HCT116 (cell line): ENCODE measurements at regions not wholly inside any gene's neighbourhood (a gene's known extent, or its start where the extent isn't known, plus 50 kb on each side); places are given as distances from the start of the nearest gene placed in this dataset.

Source experiments
- ATAC-seq: fragments of 200-7000 bp; cut with Tn5 transposase; 2 replicates; pipeline ENCODE4 v1.9.1; 2020; ENCODE audit warnings: mild to moderate bottlenecking, moderate library complexity
- BruUV-seq: library from RNA; stranded (reverse); fragments of 400-500 nt; replicated peaks from 2 replicates; lab custom pipeline; 2021; lab: Mats Ljungman, UMichigan
- CTCF ChIA-PET: fragments of 300-600 bp; sonication (Branson Sonifier 250); formaldehyde crosslinking; loops from one replicate; lab custom pipeline; 2021; ENCODE audit warnings: antibody characterized with exemption; lab: Charles Lee
- POLR2A ChIA-PET: fragments of 300-600, 350-600 bp; sonication (Branson Sonifier 250); formaldehyde crosslinking; loops from one replicate; lab custom pipeline; 2021; ENCODE audit warnings: antibody characterized with exemption; lab: Charles Lee
- RAD21 ChIA-PET, 2 experiments: fragments of 300-600 bp; sonication (Branson Sonifier 250); formaldehyde crosslinking; loops; one replicate each; lab custom pipeline; 2023; ENCODE audit warnings: low total read pairs in 2 of 2; ENCODE audit not compliant: uncharacterized antibody in 2 of 2, unreplicated experiment in 2 of 2, low non-redundant PET in 1 of 2; lab: Charles Lee
- DNase-seq: peaks from one replicate; pipeline ENCODE4 v3.0.0-alpha.2; 2010; ENCODE audit warnings: low read depth, low spot score
- H2AFZ ChIP-seq: fragments of 200-600 bp; shearing (Covaris generic), sonication (generic); 2 replicates; pipeline ENCODE4 v1.6.1; 2017; ENCODE audit warnings: low read depth, mixed run types, mixed read lengths, antibody characterized with exemption, low read length; ENCODE audit not compliant: poor library complexity, severe bottlenecking
- H3K27ac ChIP-seq: 2 replicates; pipeline ENCODE4 v1.5.1; 2012; ENCODE audit warnings: low read depth, low read length
- H3K27me3 ChIP-seq: fragments of 200-600 bp; sonication (generic); 2 replicates; pipeline ENCODE4 v1.6.1; 2016; ENCODE audit warnings: mixed run types, low read length, mixed read lengths; ENCODE audit not compliant: insufficient read depth
- H3K36me3 ChIP-seq, 2 experiments: fragments of 200-500 bp in 1 of 2; fragments of 200-600 bp in 1 of 2; sonication (Bioruptor generic) in 1 of 2; sonication (generic) in 1 of 2; 2 replicates each; pipeline versions ENCODE4 v1.5.1 to v1.6.1; 2014 to 2016; ENCODE audit warnings: low read length in 2 of 2, inconsistent platforms in 1 of 2, mixed read lengths in 1 of 2, mixed run types in 1 of 2; ENCODE audit not compliant: insufficient read depth in 2 of 2, control insufficient read depth in 1 of 2
- H3K4me1 ChIP-seq, 2 experiments: fragments of 200-600 bp in 1 of 2; sonication (generic) in 1 of 2; 2 replicates each; pipeline versions ENCODE4 v1.5.1 to v1.6.1; 2012 to 2017; ENCODE audit warnings: low read length in 2 of 2, inconsistent platforms in 1 of 2, mild to moderate bottlenecking in 1 of 2, mixed read lengths in 1 of 2, mixed run types in 1 of 2, moderate library complexity in 1 of 2; ENCODE audit not compliant: insufficient read depth in 2 of 2, control insufficient read depth in 1 of 2
- H3K4me2 ChIP-seq: fragments of 200-600 bp; sonication (generic); 2 replicates; pipeline ENCODE4 v1.6.1; 2017; ENCODE audit warnings: mixed run types, low read length, mixed read lengths
- H3K4me3 ChIP-seq, 2 experiments: fragments of 200-600 bp in 1 of 2; sonication (generic) in 1 of 2; replicated peaks in 1 of 2; 2 replicates each; pipeline ENCODE4 v1.5.1; 2011 to 2016; ENCODE audit warnings: low read length in 2 of 2, control low read depth in 1 of 2, low read depth in 1 of 2, mild to moderate bottlenecking in 1 of 2, mixed read lengths in 1 of 2, mixed run types in 1 of 2
- H3K79me2 ChIP-seq: fragments of 200-600 bp; sonication (generic); 2 replicates; pipeline ENCODE4 v1.6.1; 2017; ENCODE audit warnings: mild to moderate bottlenecking, mixed run types, low read length, moderate library complexity, mixed read lengths; ENCODE audit not compliant: insufficient read depth
- H3K9ac ChIP-seq: fragments of 200-600 bp; sonication (generic); 2 replicates; pipeline ENCODE4 v1.6.1; 2016; ENCODE audit warnings: low read length, mixed read lengths
- H3K9me2 ChIP-seq: fragments of 200-600 bp; sonication (generic), shearing (Covaris generic); 2 replicates; pipeline ENCODE4 v1.6.1; 2017; ENCODE audit warnings: mixed run types, mild to moderate bottlenecking, moderate library complexity; ENCODE audit not compliant: insufficient read depth
- H3K9me3 ChIP-seq, 2 experiments: fragments of 200-500 bp in 1 of 2; fragments of 200-600 bp in 1 of 2; sonication (Bioruptor generic) in 1 of 2; sonication (generic) in 1 of 2; 2 replicates each; pipeline ENCODE4 v1.6.1; 2014 to 2017; ENCODE audit warnings: low read length in 2 of 2, mixed read lengths in 2 of 2, inconsistent platforms in 1 of 2, low read depth in 1 of 2, mild to moderate bottlenecking in 1 of 2, mixed run types in 1 of 2, moderate library complexity in 1 of 2; ENCODE audit not compliant: control insufficient read depth in 1 of 2, insufficient read depth in 1 of 2
- H4K20me1 ChIP-seq: fragments of 200-600 bp; sonication (generic), shearing (Covaris generic); 2 replicates; pipeline ENCODE4 v1.6.1; 2017; ENCODE audit warnings: mixed run types, mild to moderate bottlenecking, moderate library complexity; ENCODE audit not compliant: insufficient read depth
- CBX3 ChIP-seq: IDR thresholded peaks from 2 replicates; pipeline ENCODE4 v1.6.1; 2012; ENCODE audit warnings: low read depth
- CEBPB ChIP-seq: IDR thresholded peaks from 2 replicates; pipeline ENCODE4 v1.6.1; 2012; ENCODE audit warnings: low read depth
- EZH2phosphoT487 ChIP-seq: fragments of 200-600 bp; IDR thresholded peaks from 2 replicates; pipeline ENCODE4 v1.6.1; 2018; ENCODE audit warnings: antibody characterized with exemption, borderline replicate concordance
- POLR2A ChIP-seq: IDR thresholded peaks from 2 replicates; pipeline ENCODE4 v1.7.0; 2011; ENCODE audit warnings: borderline replicate concordance; ENCODE audit not compliant: insufficient read depth, insufficient read length; ENCODE audit errors: extremely low read depth
- POLR2AphosphoS5 ChIP-seq: IDR thresholded peaks from 2 replicates; pipeline ENCODE4 v1.6.1; 2011; ENCODE audit warnings: mild to moderate bottlenecking, low read depth, low read length, moderate library complexity
- SIN3A ChIP-seq: IDR thresholded peaks from 2 replicates; pipeline ENCODE4 v1.6.1; 2012; ENCODE audit warnings: low read depth
- SP1 ChIP-seq: IDR thresholded peaks from 2 replicates; pipeline ENCODE4 v1.6.1; 2012; ENCODE audit warnings: low read depth
- TCF7L2 ChIP-seq: IDR thresholded peaks from 2 replicates; pipeline ENCODE4 v1.7.0; 2011; ENCODE audit warnings: borderline replicate concordance, inconsistent platforms; ENCODE audit not compliant: insufficient read depth, insufficient read length; ENCODE audit errors: extremely low read depth
- intact Hi-C: fragments of 100-400 bp; cut with micrococcal nuclease; formaldehyde crosslinking; loops from 2 replicates; pipeline ENCODE4 v1.10.0; 2022
- TF ChIP-seq, protein P1 (sequence below): IDR thresholded peaks from 2 replicates; pipeline ENCODE4 v1.6.1; 2011; ENCODE audit warnings: mild to moderate bottlenecking, low read length, moderate library complexity; ENCODE audit not compliant: insufficient replicate concordance; ENCODE audit errors: extremely low read depth
- TF ChIP-seq, protein P2 (sequence below), 3 experiments: fragments of 200-600 bp in 1 of 3; sonication (generic) in 1 of 3; IDR thresholded peaks in 2 of 3; conservative IDR thresholded peaks in 1 of 3; 2 replicates each; pipeline ENCODE4 v1.5.1; 2012 to 2017; ENCODE audit warnings: low read depth in 2 of 3, low read length in 2 of 3, antibody characterized with exemption in 1 of 3, borderline replicate concordance in 1 of 3, control low read depth in 1 of 3, mild to moderate bottlenecking in 1 of 3, mixed read lengths in 1 of 3, mixed run types in 1 of 3, moderate library complexity in 1 of 3; ENCODE audit not compliant: insufficient read depth in 1 of 3
- TF ChIP-seq, protein P3 (sequence below): IDR thresholded peaks from 2 replicates; pipeline ENCODE4 v1.6.1; 2012; ENCODE audit warnings: low read depth

DNA sequence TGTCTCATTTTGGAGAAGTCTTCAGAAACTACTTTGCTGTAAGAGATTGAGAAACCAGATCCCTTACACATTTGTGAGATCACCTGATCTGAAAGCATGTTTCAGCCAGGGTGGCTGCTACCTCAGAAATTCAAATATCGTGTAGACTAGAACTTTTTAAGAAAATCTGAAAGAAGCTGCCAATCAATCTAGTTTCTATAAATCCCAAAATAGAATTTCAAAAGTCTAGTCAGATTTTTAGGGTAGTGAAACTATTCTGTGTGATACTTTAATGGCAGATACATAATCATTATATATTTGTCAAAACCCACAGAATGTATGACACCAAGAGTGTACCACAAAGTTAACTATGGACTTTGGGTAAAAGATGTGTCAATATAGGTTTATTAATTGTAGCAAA is 79.9 kb upstream of the PLPPR5 start:
- ChIA-PET CTCF (no interaction called here), RAD21 (no interaction called here), POLR2A (no interaction called here)
- no peak for ATAC-seq
- no peak overlapping the region for H3K4me3 ChIP-seq
- BruUV-seq: no TSS peak
- H2AFZ ChIP-seq: no peak overlapping the region
- H3K27ac ChIP-seq: no peak overlapping the region
- no peaks in the 10 kb centered on the region for H4K20me1 ChIP-seq
- no peak for DNase-seq
- H3K36me3 ChIP-seq: no peaks in the 10 kb centered on the region
- TF ChIP-seq SIN3A (no peak), TCF7L2 (no peak), SP1 (no peak), POLR2A (no peak), POLR2AphosphoS5 (no peak), EZH2phosphoT487 (no peak), CEBPB (no peak), CBX3 (no peak)
- TF ChIP-seq, protein P1, sequence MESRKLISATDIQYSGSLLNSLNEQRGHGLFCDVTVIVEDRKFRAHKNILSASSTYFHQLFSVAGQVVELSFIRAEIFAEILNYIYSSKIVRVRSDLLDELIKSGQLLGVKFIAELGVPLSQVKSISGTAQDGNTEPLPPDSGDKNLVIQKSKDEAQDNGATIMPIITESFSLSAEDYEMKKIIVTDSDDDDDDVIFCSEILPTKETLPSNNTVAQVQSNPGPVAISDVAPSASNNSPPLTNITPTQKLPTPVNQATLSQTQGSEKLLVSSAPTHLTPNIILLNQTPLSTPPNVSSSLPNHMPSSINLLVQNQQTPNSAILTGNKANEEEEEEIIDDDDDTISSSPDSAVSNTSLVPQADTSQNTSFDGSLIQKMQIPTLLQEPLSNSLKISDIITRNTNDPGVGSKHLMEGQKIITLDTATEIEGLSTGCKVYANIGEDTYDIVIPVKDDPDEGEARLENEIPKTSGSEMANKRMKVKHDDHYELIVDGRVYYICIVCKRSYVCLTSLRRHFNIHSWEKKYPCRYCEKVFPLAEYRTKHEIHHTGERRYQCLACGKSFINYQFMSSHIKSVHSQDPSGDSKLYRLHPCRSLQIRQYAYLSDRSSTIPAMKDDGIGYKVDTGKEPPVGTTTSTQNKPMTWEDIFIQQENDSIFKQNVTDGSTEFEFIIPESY: no peak
- TF ChIP-seq, protein P2, sequence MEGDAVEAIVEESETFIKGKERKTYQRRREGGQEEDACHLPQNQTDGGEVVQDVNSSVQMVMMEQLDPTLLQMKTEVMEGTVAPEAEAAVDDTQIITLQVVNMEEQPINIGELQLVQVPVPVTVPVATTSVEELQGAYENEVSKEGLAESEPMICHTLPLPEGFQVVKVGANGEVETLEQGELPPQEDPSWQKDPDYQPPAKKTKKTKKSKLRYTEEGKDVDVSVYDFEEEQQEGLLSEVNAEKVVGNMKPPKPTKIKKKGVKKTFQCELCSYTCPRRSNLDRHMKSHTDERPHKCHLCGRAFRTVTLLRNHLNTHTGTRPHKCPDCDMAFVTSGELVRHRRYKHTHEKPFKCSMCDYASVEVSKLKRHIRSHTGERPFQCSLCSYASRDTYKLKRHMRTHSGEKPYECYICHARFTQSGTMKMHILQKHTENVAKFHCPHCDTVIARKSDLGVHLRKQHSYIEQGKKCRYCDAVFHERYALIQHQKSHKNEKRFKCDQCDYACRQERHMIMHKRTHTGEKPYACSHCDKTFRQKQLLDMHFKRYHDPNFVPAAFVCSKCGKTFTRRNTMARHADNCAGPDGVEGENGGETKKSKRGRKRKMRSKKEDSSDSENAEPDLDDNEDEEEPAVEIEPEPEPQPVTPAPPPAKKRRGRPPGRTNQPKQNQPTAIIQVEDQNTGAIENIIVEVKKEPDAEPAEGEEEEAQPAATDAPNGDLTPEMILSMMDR (IDR thresholded peaks at IDR 0.05 in 2 of 3, conservative IDR thresholded peaks at IDR 0.05 in 1 of 3; ENCODE audit: borderline replicate concordance in 1 of 3, insufficient read depth in 1 of 3, low read depth in 2 of 3, low read length in 2 of 3): no peak
- TF ChIP-seq, protein P3, sequence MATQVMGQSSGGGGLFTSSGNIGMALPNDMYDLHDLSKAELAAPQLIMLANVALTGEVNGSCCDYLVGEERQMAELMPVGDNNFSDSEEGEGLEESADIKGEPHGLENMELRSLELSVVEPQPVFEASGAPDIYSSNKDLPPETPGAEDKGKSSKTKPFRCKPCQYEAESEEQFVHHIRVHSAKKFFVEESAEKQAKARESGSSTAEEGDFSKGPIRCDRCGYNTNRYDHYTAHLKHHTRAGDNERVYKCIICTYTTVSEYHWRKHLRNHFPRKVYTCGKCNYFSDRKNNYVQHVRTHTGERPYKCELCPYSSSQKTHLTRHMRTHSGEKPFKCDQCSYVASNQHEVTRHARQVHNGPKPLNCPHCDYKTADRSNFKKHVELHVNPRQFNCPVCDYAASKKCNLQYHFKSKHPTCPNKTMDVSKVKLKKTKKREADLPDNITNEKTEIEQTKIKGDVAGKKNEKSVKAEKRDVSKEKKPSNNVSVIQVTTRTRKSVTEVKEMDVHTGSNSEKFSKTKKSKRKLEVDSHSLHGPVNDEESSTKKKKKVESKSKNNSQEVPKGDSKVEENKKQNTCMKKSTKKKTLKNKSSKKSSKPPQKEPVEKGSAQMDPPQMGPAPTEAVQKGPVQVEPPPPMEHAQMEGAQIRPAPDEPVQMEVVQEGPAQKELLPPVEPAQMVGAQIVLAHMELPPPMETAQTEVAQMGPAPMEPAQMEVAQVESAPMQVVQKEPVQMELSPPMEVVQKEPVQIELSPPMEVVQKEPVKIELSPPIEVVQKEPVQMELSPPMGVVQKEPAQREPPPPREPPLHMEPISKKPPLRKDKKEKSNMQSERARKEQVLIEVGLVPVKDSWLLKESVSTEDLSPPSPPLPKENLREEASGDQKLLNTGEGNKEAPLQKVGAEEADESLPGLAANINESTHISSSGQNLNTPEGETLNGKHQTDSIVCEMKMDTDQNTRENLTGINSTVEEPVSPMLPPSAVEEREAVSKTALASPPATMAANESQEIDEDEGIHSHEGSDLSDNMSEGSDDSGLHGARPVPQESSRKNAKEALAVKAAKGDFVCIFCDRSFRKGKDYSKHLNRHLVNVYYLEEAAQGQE: no peak
- H3K4me2 ChIP-seq: no peak overlapping the region
- H3K79me2 ChIP-seq: no peaks in the 10 kb centered on the region
- H3K4me1 ChIP-seq: no peaks in the 10 kb centered on the region
- no peaks in the 10 kb centered on the region for H3K9me2 ChIP-seq
- H3K9me3 ChIP-seq: no peaks in the 10 kb centered on the region
- no peaks in the 10 kb centered on the region for H3K27me3 ChIP-seq
- H3K9ac ChIP-seq: no peak overlapping the region
- intact Hi-C loops: no loop called here
